ENCODE measurements at regions not wholly inside any gene's neighbourhood (a gene's known extent, or its start where the extent isn't known, plus 50 kb on each side); places are given as distances from the start of the nearest gene placed in this dataset.

DNA sequence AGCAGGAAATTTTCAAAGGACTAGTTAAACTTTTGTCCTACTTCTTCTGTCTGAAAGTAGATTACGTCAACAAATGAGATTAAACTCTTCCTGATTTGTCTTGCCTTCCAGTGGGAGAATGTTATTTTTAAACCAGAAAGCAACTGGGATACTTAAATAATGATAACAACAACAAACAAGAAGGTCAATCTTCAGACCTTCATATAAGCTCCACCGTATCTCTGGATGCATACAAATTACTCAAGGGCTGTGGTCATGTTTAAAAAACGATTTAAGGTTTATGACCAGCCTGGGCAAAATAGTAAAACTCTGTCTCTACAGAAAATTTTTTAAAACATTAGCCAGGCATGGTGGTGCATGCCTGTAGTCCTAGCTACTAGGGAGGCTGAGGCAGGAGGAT lies 145.3 kb upstream of the NPHP3 start:
- no peak overlapping the region for H2AFZ ChIP-seq (ENCODE audit: low read depth, low read length, poor library complexity, severe bottlenecking)
- ATAC-seq (no peak), DNase-seq (ENCODE audit: low read depth, low spot score) (no peak)
- no peak overlapping the region for H3K9ac ChIP-seq (ENCODE audit: low read length)
- H3K79me2 ChIP-seq (ENCODE audit: insufficient read depth, low read length), result no peaks in the 10 kb centered on the region
- no peak overlapping the region for H3K4me3 ChIP-seq (replicated peaks in 1 of 2; ENCODE audit: low read depth in 1 of 2, low read length in 2 of 2)
- ChIA-PET POLR2A (no interaction called here), CTCF (no interaction called here), RAD21 (ENCODE audit: low non-redundant PET in 1 of 2, low total read pairs in 2 of 2, uncharacterized antibody in 2 of 2, unreplicated experiment in 2 of 2) (no interaction called here)
- H3K4me1 ChIP-seq (ENCODE audit: control insufficient read depth in 1 of 2, insufficient read depth in 2 of 2, low read length in 2 of 2), result no peaks in the 10 kb centered on the region
- H3K27ac ChIP-seq (ENCODE audit: low read depth, low read length), result no peak overlapping the region
- H4K20me1 ChIP-seq (ENCODE audit: insufficient read depth), result no peaks in the 10 kb centered on the region
- H3K36me3 ChIP-seq (ENCODE audit: control insufficient read depth in 1 of 2, insufficient read depth in 2 of 2, low read length in 2 of 2), result no peaks in the 10 kb centered on the region
- no peaks in the 10 kb centered on the region for H3K9me2 ChIP-seq (ENCODE audit: insufficient read depth)
- no peak overlapping the region for H3K4me2 ChIP-seq (ENCODE audit: low read length)
- TF ChIP-seq ZFX (IDR thresholded peaks at IDR 0.05) (no peak), TCF7L2 (IDR thresholded peaks at IDR 0.05; ENCODE audit: borderline replicate concordance, extremely low read depth, insufficient read depth, insufficient read length) (no peak), CEBPB (IDR thresholded peaks at IDR 0.05; ENCODE audit: low read depth) (no peak), EZH2 (IDR thresholded peaks at IDR 0.05) (no peak), CBX3 (IDR thresholded peaks at IDR 0.05; ENCODE audit: low read depth) (no peak), EGR1 (IDR thresholded peaks at IDR 0.05; ENCODE audit: low read depth) (no peak), MAX (IDR thresholded peaks at IDR 0.05) (no peak), SP1 (IDR thresholded peaks at IDR 0.05; ENCODE audit: low read depth) (no peak), JUND (IDR thresholded peaks at IDR 0.05) (no peak), SRF (IDR thresholded peaks at IDR 0.05; ENCODE audit: low read depth) (no peak), ELF1 (IDR thresholded peaks at IDR 0.05; ENCODE audit: borderline replicate concordance, low read depth) (no peak), POLR2AphosphoS5 (IDR thresholded peaks at IDR 0.05; ENCODE audit: low read depth, low read length) (no peak), ZNF274 (IDR thresholded peaks at IDR 0.05; ENCODE audit: low read depth, low read length) (no peak), RAD21 (IDR thresholded peaks at IDR 0.05; ENCODE audit: low read depth) (no peak), CTCF (IDR thresholded peaks at IDR 0.05 in 2 of 3, conservative IDR thresholded peaks at IDR 0.05 in 1 of 3; ENCODE audit: borderline replicate concordance in 1 of 3, insufficient read depth in 1 of 3, low read depth in 2 of 3, low read length in 2 of 3) (no peak), EZH2phosphoT487 (IDR thresholded peaks at IDR 0.05; ENCODE audit: borderline replicate concordance) (no peak)
- TF ChIP-seq, protein P1, sequence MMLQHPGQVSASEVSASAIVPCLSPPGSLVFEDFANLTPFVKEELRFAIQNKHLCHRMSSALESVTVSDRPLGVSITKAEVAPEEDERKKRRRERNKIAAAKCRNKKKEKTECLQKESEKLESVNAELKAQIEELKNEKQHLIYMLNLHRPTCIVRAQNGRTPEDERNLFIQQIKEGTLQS (IDR thresholded peaks at IDR 0.05), result no peak
- TF ChIP-seq, protein P2, sequence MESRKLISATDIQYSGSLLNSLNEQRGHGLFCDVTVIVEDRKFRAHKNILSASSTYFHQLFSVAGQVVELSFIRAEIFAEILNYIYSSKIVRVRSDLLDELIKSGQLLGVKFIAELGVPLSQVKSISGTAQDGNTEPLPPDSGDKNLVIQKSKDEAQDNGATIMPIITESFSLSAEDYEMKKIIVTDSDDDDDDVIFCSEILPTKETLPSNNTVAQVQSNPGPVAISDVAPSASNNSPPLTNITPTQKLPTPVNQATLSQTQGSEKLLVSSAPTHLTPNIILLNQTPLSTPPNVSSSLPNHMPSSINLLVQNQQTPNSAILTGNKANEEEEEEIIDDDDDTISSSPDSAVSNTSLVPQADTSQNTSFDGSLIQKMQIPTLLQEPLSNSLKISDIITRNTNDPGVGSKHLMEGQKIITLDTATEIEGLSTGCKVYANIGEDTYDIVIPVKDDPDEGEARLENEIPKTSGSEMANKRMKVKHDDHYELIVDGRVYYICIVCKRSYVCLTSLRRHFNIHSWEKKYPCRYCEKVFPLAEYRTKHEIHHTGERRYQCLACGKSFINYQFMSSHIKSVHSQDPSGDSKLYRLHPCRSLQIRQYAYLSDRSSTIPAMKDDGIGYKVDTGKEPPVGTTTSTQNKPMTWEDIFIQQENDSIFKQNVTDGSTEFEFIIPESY (IDR thresholded peaks at IDR 0.05; ENCODE audit: extremely low read depth, insufficient replicate concordance, low read length), result no peak
- TF ChIP-seq, protein P3, sequence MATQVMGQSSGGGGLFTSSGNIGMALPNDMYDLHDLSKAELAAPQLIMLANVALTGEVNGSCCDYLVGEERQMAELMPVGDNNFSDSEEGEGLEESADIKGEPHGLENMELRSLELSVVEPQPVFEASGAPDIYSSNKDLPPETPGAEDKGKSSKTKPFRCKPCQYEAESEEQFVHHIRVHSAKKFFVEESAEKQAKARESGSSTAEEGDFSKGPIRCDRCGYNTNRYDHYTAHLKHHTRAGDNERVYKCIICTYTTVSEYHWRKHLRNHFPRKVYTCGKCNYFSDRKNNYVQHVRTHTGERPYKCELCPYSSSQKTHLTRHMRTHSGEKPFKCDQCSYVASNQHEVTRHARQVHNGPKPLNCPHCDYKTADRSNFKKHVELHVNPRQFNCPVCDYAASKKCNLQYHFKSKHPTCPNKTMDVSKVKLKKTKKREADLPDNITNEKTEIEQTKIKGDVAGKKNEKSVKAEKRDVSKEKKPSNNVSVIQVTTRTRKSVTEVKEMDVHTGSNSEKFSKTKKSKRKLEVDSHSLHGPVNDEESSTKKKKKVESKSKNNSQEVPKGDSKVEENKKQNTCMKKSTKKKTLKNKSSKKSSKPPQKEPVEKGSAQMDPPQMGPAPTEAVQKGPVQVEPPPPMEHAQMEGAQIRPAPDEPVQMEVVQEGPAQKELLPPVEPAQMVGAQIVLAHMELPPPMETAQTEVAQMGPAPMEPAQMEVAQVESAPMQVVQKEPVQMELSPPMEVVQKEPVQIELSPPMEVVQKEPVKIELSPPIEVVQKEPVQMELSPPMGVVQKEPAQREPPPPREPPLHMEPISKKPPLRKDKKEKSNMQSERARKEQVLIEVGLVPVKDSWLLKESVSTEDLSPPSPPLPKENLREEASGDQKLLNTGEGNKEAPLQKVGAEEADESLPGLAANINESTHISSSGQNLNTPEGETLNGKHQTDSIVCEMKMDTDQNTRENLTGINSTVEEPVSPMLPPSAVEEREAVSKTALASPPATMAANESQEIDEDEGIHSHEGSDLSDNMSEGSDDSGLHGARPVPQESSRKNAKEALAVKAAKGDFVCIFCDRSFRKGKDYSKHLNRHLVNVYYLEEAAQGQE (IDR thresholded peaks at IDR 0.05; ENCODE audit: low read depth), result no peak
- intact Hi-C loops (cut with micrococcal nuclease), result no loop called here
- BruUV-seq (replicated peaks), result no TSS peak
- no peaks in the 10 kb centered on the region for H3K9me3 ChIP-seq (ENCODE audit: control insufficient read depth in 1 of 2, insufficient read depth in 1 of 2, low read depth in 1 of 2, low read length in 2 of 2)
- H3K27me3 ChIP-seq (ENCODE audit: insufficient read depth, low read length), result peaks cover 26% of the 10 kb centered on the region

Measured in HCT116 (cell line).